ENCODE measurements at regions not wholly inside any gene's neighbourhood (a gene's known extent, or its start where the extent isn't known, plus 50 kb on each side); places are given as distances from the start of the nearest gene placed in this dataset.

GRCh38 chr5:2172471-2172870, 289.7 kb upstream of the IRX4 start:
- Histone ChIP-seq H3K36me3 (ENCODE audit: control insufficient read depth, insufficient read depth, low read length) (no peaks in the 10 kb centered on the region), H3K4me1 (ENCODE audit: control insufficient read depth, insufficient read depth, low read length) (no peaks in the 10 kb centered on the region), H3K27ac (ENCODE audit: low read depth, low read length) (no peak overlapping the region), H3K9me3 (ENCODE audit: control insufficient read depth, insufficient read depth, low read length) (no peaks in the 10 kb centered on the region), H3K27me3 (ENCODE audit: control insufficient read depth, insufficient read depth, low read length) (no peaks in the 10 kb centered on the region), H3K9ac (ENCODE audit: low read depth, low read length) (no peak overlapping the region), H3K4me3 (ENCODE audit: low read depth, low read length) (no peak overlapping the region)

- Histone ChIP-seq H3K36me3 (ENCODE audit: control insufficient read depth, insufficient read depth, low read length) (no peaks in the 10 kb centered on the region), H3K9ac (ENCODE audit: low read depth, low read length) (no peak overlapping the region), H3K9me3 (ENCODE audit: control insufficient read depth, insufficient read depth, low read length) (no peaks in the 10 kb centered on the region), H3K27me3 (ENCODE audit: control insufficient read depth, insufficient read depth, low read length) (peaks cover 2% of the 10 kb centered on the region), H3K27ac (ENCODE audit: low read depth, low read length) (no peak overlapping the region), H3K4me1 (ENCODE audit: control insufficient read depth, insufficient read depth, low read length) (no peaks in the 10 kb centered on the region), H3K4me3 (ENCODE audit: low read depth, low read length) (no peak overlapping the region)
Observed at GRCh38 chr5:2170761-2171160, 288.0 kb upstream of the IRX4 start.

GRCh38 chr5:2169850-2170760, 287.4 kb upstream of the IRX4 start:
- Histone ChIP-seq H3K27ac (ENCODE audit: low read depth, low read length) (no peak overlapping the region), H3K27me3 (ENCODE audit: control insufficient read depth, insufficient read depth, low read length) (peaks cover 8% of the 10 kb centered on the region), H3K9ac (ENCODE audit: low read depth, low read length) (no peak overlapping the region)

GRCh38 chr5:2169430-2169808, 286.7 kb upstream of the IRX4 start:
- Histone ChIP-seq H3K9me3 (ENCODE audit: control insufficient read depth, insufficient read depth, low read length) (no peaks in the 10 kb centered on the region), H3K27ac (ENCODE audit: low read depth, low read length) (no peak overlapping the region), H3K27me3 (ENCODE audit: control insufficient read depth, insufficient read depth, low read length) (peaks cover 8% of the 10 kb centered on the region), H3K4me3 (ENCODE audit: low read depth, low read length) (no peak overlapping the region), H3K36me3 (ENCODE audit: control insufficient read depth, insufficient read depth, low read length) (no peaks in the 10 kb centered on the region), H3K9ac (ENCODE audit: low read depth, low read length) (no peak overlapping the region), H3K4me1 (ENCODE audit: control insufficient read depth, insufficient read depth, low read length) (peaks cover 11% of the 10 kb centered on the region)

More at GRCh38 chr5:2169850-2170760, 287.4 kb upstream of the IRX4 start:
- Histone ChIP-seq H3K4me1 (ENCODE audit: control insufficient read depth, insufficient read depth, low read length) (peaks cover 4% of the 10 kb centered on the region; the same call in 1 of the 2 replicates), H3K4me3 (ENCODE audit: low read depth, low read length) (no peak overlapping the region), H3K36me3 (ENCODE audit: control insufficient read depth, insufficient read depth, low read length) (no peaks in the 10 kb centered on the region), H3K9me3 (ENCODE audit: control insufficient read depth, insufficient read depth, low read length) (no peaks in the 10 kb centered on the region)

GRCh38 chr5:2168601-2169429, 286.1 kb upstream of the IRX4 start:
- Histone ChIP-seq H3K27ac (ENCODE audit: low read depth, low read length) (no peak overlapping the region), H3K36me3 (ENCODE audit: control insufficient read depth, insufficient read depth, low read length) (no peaks in the 10 kb centered on the region), H3K27me3 (ENCODE audit: control insufficient read depth, insufficient read depth, low read length) (peaks cover 8% of the 10 kb centered on the region), H3K4me3 (ENCODE audit: low read depth, low read length) (no peak overlapping the region), H3K9me3 (ENCODE audit: control insufficient read depth, insufficient read depth, low read length) (no peaks in the 10 kb centered on the region), H3K9ac (ENCODE audit: low read depth, low read length) (no peak overlapping the region), H3K4me1 (ENCODE audit: control insufficient read depth, insufficient read depth, low read length) (peaks cover 15% of the 10 kb centered on the region)

- Histone ChIP-seq H3K27me3 (ENCODE audit: control insufficient read depth, insufficient read depth, low read length) (peaks cover 8% of the 10 kb centered on the region), H3K36me3 (ENCODE audit: control insufficient read depth, insufficient read depth, low read length) (no peaks in the 10 kb centered on the region), H3K4me1 (ENCODE audit: control insufficient read depth, insufficient read depth, low read length) (peaks cover 21% of the 10 kb centered on the region)
Observed at GRCh38 chr5:2167671-2168070, 284.9 kb upstream of the IRX4 start.

GRCh38 chr5:2166979-2167377, 284.3 kb upstream of the IRX4 start:
- peaks cover 8% of the 10 kb centered on the region for H3K27me3 ChIP-seq (ENCODE audit: control insufficient read depth, insufficient read depth, low read length)
- H3K9me3 ChIP-seq (ENCODE audit: control insufficient read depth, insufficient read depth, low read length): no peaks in the 10 kb centered on the region
- H3K4me1 ChIP-seq (ENCODE audit: control insufficient read depth, insufficient read depth, low read length): peaks cover 21% of the 10 kb centered on the region
- H3K4me3 ChIP-seq (ENCODE audit: low read depth, low read length): no peak overlapping the region
- no peak overlapping the region for H3K27ac ChIP-seq (ENCODE audit: low read depth, low read length)
- no peaks in the 10 kb centered on the region for H3K36me3 ChIP-seq (ENCODE audit: control insufficient read depth, insufficient read depth, low read length)
- H3K9ac ChIP-seq (ENCODE audit: low read depth, low read length): no peak overlapping the region

More at GRCh38 chr5:2167671-2168070, 284.9 kb upstream of the IRX4 start:
- no peak overlapping the region for H3K27ac ChIP-seq (ENCODE audit: low read depth, low read length)
- no peaks in the 10 kb centered on the region for H3K9me3 ChIP-seq (ENCODE audit: control insufficient read depth, insufficient read depth, low read length)
- no peak overlapping the region for H3K4me3 ChIP-seq (ENCODE audit: low read depth, low read length)
- no peak overlapping the region for H3K9ac ChIP-seq (ENCODE audit: low read depth, low read length)

GRCh38 chr5:2166306-2166978, 283.7 kb upstream of the IRX4 start:
- Histone ChIP-seq H3K9ac (ENCODE audit: low read depth, low read length) (no peak overlapping the region), H3K27me3 (ENCODE audit: control insufficient read depth, insufficient read depth, low read length) (peaks cover 8% of the 10 kb centered on the region), H3K4me3 (ENCODE audit: low read depth, low read length) (no peak overlapping the region), H3K36me3 (ENCODE audit: control insufficient read depth, insufficient read depth, low read length) (no peaks in the 10 kb centered on the region), H3K27ac (ENCODE audit: low read depth, low read length) (no peak overlapping the region), H3K9me3 (ENCODE audit: control insufficient read depth, insufficient read depth, low read length) (no peaks in the 10 kb centered on the region), H3K4me1 (ENCODE audit: control insufficient read depth, insufficient read depth, low read length) (peaks cover 21% of the 10 kb centered on the region)

- no peaks in the 10 kb centered on the region for H3K9me3 ChIP-seq (ENCODE audit: control insufficient read depth, insufficient read depth, low read length)
- no peaks in the 10 kb centered on the region for H3K36me3 ChIP-seq (ENCODE audit: control insufficient read depth, insufficient read depth, low read length)
- H3K27me3 ChIP-seq (ENCODE audit: control insufficient read depth, insufficient read depth, low read length): peaks cover 8% of the 10 kb centered on the region
- no peak overlapping the region for H3K4me3 ChIP-seq (ENCODE audit: low read depth, low read length)
- peaks cover 21% of the 10 kb centered on the region for H3K4me1 ChIP-seq (ENCODE audit: control insufficient read depth, insufficient read depth, low read length)
- no peak overlapping the region for H3K27ac ChIP-seq (ENCODE audit: low read depth, low read length)
- no peak overlapping the region for H3K9ac ChIP-seq (ENCODE audit: low read depth, low read length)
Observed at GRCh38 chr5:2165615-2166305, 283.0 kb upstream of the IRX4 start.

GRCh38 chr5:2165203-2165602, 282.5 kb upstream of the IRX4 start:
- H3K9ac ChIP-seq (ENCODE audit: low read depth, low read length): no peak overlapping the region
- no peak overlapping the region for H3K27ac ChIP-seq (ENCODE audit: low read depth, low read length)
- H3K27me3 ChIP-seq (ENCODE audit: control insufficient read depth, insufficient read depth, low read length): peaks cover 8% of the 10 kb centered on the region
- H3K36me3 ChIP-seq (ENCODE audit: control insufficient read depth, insufficient read depth, low read length): no peaks in the 10 kb centered on the region
- no peaks in the 10 kb centered on the region for H3K9me3 ChIP-seq (ENCODE audit: control insufficient read depth, insufficient read depth, low read length)
- peaks cover 21% of the 10 kb centered on the region for H3K4me1 ChIP-seq (ENCODE audit: control insufficient read depth, insufficient read depth, low read length)
- no peak overlapping the region for H3K4me3 ChIP-seq (ENCODE audit: low read depth, low read length)
